IPS-18c (cell line): ENCODE measurements at regions not wholly inside any gene's neighbourhood (a gene's known extent, or its start where the extent isn't known, plus 50 kb on each side); places are given as distances from the start of the nearest gene placed in this dataset.

Experiments used
- H3K4me3 ChIP-seq: 2 replicates; pipeline ENCODE4 v1.7.0; 2013; ENCODE audit warnings: low read depth, mild to moderate bottlenecking, low read length, moderate library complexity; ENCODE audit not compliant: insufficient read depth
- H3K9me3 ChIP-seq: one replicate; pipeline ENCODE4 v1.6.1; 2013; ENCODE audit warnings: mild to moderate bottlenecking, low read length, moderate library complexity; ENCODE audit not compliant: control insufficient read depth, insufficient read depth

DNA sequence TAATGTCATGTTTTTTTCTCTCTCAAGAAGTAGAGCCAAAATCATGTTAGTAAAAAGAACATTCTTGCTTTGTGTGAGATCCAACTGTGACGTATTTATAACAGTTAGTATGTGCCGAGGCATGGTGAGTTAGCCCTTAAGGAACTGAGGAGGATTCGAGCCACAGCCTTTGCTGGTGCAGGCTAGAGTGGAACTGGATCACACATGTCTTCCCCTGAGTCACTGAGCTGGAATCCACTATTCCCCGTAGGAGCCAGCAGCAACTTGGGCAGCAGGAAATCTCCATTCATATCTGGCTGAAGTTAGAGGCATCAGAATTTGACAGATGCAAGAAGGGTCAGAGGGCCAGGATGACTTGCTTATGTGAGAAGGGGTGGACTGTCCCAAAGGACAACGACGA lies 144.6 kb upstream of the KIT start:
- no peak overlapping the region for H3K4me3 ChIP-seq
- no peaks in the 10 kb centered on the region for H3K9me3 ChIP-seq

DNA sequence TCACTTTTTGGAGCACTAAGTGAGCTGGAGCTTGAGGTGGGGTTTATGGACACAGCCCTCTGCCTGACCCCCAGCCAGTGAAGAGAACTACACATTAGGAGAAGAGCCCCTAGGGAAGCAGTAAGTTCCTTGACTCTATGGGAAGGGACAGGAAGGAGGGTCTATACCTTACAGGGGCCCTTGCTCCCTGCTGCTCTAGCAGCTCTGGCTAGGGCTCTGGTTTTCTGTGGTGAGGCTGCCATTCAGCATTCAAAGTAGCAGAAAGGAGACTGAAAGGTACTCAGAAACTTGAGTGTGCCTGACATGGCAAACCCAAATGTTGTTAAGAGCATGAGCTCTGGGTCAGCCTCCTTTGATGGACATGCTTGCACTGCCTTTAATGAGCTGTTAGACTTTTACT lies 144.0 kb upstream of the KIT start:
- H3K9me3 ChIP-seq = no peaks in the 10 kb centered on the region
- no peak overlapping the region for H3K4me3 ChIP-seq

DNA sequence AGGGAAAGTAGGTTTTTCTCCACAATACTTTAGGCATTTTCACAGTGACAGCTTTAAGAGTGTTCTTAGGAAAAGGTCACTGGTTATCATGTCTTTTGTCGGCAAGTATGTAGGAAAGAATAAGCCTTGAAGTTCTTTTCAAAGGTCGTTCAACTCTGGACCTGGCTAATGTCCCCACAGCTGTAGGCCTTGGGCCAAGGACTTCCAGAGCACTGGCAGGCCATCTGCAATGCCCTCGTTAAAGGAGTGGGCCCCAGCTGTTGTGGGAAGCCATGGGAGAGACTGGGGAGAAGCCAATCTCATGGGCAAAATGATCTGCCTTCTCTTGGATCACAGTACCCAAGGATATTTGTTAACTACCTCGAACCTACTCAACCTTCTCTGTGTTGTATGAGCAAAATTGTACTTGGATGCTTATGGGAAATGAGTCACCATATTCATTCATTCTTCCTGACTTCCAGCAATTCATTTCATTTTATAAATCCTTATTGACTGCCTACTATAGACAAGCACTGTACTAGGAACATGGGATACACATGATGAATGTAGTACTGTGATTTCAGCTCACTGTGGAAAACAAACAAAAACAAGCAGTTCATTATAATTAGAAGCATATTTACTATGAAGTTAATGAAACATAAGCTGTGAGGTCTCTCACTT lies 141.1 kb upstream of the KIT start:
- Histone ChIP-seq H3K4me3 (no peak overlapping the region), H3K9me3 (no peaks in the 10 kb centered on the region)

- Histone ChIP-seq H3K9me3 (no peaks in the 10 kb centered on the region), H3K4me3 (no peak overlapping the region)
Measured at GRCh38 chr4:54517781-54518444, 139.8 kb upstream of the KIT start.

- Histone ChIP-seq H3K4me3 (no peak overlapping the region), H3K9me3 (no peaks in the 10 kb centered on the region)
Measured at GRCh38 chr4:54525602-54526001, 132.2 kb upstream of the KIT start.

GRCh38 chr4:54526560-54526959 lies 131.2 kb upstream of the KIT start:
- Histone ChIP-seq H3K9me3 (no peaks in the 10 kb centered on the region), H3K4me3 (no peak overlapping the region)

- Histone ChIP-seq H3K4me3 (no peak overlapping the region), H3K9me3 (no peaks in the 10 kb centered on the region)
Measured at GRCh38 chr4:54527532-54527931, 130.2 kb upstream of the KIT start.

- Histone ChIP-seq H3K9me3 (no peaks in the 10 kb centered on the region), H3K4me3 (peak overlapping the region; percentile 48)
Measured at GRCh38 chr4:54539500-54540029, 118.2 kb upstream of the KIT start.

DNA sequence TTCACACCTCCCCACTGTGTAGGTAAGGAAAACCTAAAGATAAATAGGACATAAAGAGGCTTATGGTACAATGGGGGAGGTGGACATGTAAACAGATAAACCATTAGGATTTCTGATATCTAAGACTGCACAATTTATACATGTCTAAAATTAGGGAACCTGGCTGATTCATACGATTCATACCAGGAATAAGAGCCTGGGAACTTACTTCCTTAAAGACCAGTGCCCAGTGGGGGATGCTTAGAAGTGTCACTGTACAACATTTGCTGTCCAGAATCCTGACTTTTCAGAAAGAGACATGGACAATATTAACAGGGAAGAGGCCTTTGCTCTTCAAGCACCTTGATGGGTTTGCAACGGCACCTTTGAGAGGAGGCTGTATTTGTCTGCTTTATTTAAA lies 116.8 kb upstream of the KIT start:
- no peaks in the 10 kb centered on the region for H3K9me3 ChIP-seq

DNA sequence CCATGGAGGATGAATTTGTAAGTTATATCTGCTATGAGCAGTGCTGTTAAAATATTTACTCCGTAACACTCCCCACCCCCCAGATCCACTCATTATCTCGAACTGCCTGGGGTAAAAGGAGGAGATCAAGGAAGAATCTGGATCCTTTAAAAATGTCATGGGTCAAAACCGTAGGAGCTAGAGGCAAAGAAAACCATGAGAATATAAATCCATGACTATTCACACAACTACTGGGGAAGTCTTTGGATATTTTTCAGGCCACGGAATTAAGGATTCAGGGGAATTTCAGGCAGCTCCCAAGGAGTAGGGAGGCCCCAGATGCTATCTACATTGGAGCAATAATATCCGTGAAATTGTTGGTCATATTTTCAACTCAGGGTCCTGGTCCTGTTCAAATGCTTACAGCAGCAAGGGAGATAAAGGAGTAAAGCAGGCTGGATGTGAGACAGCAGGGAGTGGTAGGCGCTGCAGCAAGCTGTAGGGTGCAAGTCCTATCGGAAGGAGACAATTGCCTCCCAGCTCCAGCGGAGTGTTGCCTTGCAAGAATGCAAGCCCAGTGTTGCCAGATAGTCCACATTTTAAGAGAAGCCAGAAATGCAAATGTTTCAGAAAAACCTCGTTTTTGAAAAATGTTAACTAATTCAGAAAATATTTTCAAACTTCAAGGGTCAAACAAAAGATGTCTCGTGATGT lies 116.2 kb upstream of the KIT start:
- H3K4me3 ChIP-seq = no peak overlapping the region
- no peaks in the 10 kb centered on the region for H3K9me3 ChIP-seq

More for the DNA sequence above, 116.8 kb upstream of the KIT start:
- H3K4me3 ChIP-seq = no peak overlapping the region

DNA sequence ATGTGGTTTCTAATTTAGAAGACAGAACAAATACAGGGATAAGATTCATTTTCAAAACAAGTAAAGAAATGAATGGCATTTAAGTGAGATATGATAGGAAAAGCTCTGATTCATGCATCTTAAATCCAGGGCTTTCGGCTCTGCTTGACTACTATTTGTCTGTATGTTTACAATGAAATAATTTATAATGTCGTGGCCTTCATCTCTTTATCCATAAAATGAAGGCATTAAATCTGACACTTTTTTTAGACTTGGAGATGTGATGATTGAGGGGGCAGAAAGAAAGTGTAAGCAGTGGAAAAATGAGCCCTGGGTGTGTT lies 115.7 kb upstream of the KIT start:
- H3K4me3 ChIP-seq = no peak overlapping the region

DNA sequence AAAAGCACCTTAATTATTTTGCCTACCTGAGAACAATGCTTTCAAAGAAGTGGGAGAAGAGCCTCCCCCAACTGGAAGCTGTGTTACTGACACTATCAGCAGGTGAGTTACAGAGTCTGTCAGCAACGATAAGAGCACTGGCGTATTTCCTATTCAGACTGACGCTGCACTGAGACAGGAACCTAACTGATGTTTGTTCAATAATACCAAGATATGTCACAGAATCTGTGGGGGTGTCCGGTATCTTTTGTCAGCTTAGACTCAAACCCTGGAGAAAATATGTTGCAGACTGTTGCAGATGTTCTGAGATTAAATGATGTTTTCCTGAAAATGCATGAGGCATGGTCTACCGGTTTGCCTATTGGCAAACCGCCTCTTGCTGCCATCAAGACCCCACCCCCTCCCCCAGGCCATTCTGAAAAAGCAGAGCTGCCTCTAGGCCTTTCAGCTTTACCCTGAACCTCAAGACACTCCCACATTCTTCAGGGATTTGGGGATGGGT lies 115.2 kb upstream of the KIT start:
- H3K4me3 ChIP-seq = no peak overlapping the region
- no peaks in the 10 kb centered on the region for H3K9me3 ChIP-seq

More for the DNA sequence above, 115.7 kb upstream of the KIT start:
- H3K9me3 ChIP-seq = no peaks in the 10 kb centered on the region

GRCh38 chr4:54543088-54543795 lies 114.5 kb upstream of the KIT start:
- Histone ChIP-seq H3K9me3 (no peaks in the 10 kb centered on the region), H3K4me3 (no peak overlapping the region)

- H3K4me3 ChIP-seq = no peak overlapping the region
- H3K9me3 ChIP-seq = no peaks in the 10 kb centered on the region
Measured at GRCh38 chr4:54545663-54546424, 111.9 kb upstream of the KIT start.

- Histone ChIP-seq H3K9me3 (no peaks in the 10 kb centered on the region), H3K4me3 (no peak overlapping the region)
Measured at GRCh38 chr4:54547299-54548097, 110.3 kb upstream of the KIT start.

GRCh38 chr4:54548098-54548620 lies 109.6 kb upstream of the KIT start:
- H3K4me3 ChIP-seq = no peak overlapping the region

More at GRCh38 chr4:54548098-54548620, 109.6 kb upstream of the KIT start:
- H3K9me3 ChIP-seq = no peaks in the 10 kb centered on the region
